ENCODE measurements at regions not wholly inside any gene's neighbourhood (a gene's known extent, or its start where the extent isn't known, plus 50 kb on each side); places are given as distances from the start of the nearest gene placed in this dataset.

DNA sequence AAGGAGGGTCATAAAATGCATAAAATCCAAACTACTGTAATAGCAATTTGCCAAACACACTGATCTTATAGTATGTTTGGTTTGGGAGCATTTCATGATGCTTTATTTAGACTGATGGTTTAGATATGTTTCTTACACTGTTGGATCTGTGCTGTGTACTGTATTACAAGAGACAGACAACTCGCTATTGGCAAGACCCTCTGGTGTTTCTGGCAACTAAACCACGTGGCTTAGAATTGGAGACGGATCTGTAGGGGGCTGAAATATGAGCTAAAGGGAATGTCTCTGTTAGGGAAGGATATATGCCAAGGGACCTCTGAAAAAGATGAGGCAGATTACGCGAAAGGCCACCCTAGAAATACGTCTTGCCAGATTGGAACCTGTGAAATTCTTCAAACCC lies 208.7 kb downstream of the BARX2 start:
- no peak overlapping the region for H3K27ac ChIP-seq
- no peak for DNase-seq
- 53% methylated on average over 6 of the region's 6 CpGs for WGBS, 2 donors

DNA sequence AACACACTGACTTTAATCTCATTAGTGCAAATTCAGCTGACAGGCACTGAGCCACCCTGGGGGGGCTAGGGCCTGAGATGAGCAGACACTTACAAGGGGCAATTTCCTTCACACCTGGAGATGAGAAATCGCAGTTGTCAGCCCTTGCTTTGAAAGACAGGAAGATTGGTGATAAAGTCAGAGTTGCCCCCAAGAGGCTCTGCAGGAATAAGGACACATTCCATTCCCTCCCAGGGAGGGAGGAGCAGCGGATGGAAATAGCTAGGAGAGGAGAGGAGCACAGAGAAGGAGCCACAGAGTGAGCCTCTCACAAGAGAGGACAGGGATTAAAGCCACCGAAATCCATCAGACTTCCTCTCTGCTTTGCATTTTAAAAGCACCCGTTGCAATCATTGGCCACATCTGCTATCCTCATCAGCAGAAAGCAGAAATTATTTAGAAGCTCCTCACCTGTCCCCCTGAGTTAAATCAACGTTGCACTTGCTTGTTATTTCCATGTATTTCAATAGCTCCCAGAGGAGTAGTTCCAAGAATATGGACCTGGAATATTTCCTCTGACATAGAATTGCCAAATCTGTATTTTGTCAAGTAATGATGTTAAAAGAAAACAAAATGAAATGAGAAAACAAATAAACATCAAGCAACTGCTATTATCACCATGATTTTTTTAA lies 213.7 kb downstream of the BARX2 start:
- H3K9me3 ChIP-seq, result no peaks in the 10 kb centered on the region
- DNase-seq (no peak), ATAC-seq (no peak)
- 14 to 31% methylated on average over 5 of the region's 5 CpGs for WGBS, 2 donors
- no peak overlapping the region for H3K4me3 ChIP-seq
- H3K27me3 ChIP-seq, result no peaks in the 10 kb centered on the region
- no peak overlapping the region for H3K27ac ChIP-seq
- no peak for TF ChIP-seq POLR2A (IDR thresholded peaks at IDR 0.05)
- no peak for TF ChIP-seq CTCF (IDR thresholded peaks at IDR 0.05)
- intact Hi-C loops (cut with DNase I), result no loop called here
- H3K4me1 ChIP-seq, result peaks cover 5% of the 10 kb centered on the region
- H3K36me3 ChIP-seq (replicated peaks in 1 of 2; ENCODE audit: insufficient read depth in 1 of 2, low read depth in 2 of 2), result no peaks in the 10 kb centered on the region

More for the DNA sequence above, 208.7 kb downstream of the BARX2 start:
- Histone ChIP-seq H3K9me3 (no peaks in the 10 kb centered on the region), H3K36me3 (replicated peaks in 1 of 2; ENCODE audit: insufficient read depth in 1 of 2, low read depth in 2 of 2) (no peaks in the 10 kb centered on the region), H3K4me3 (no peak overlapping the region), H3K27me3 (no peaks in the 10 kb centered on the region), H3K4me1 (no peaks in the 10 kb centered on the region)
- intact Hi-C loops (cut with DNase I), result no loop called here
- TF ChIP-seq CTCF (IDR thresholded peaks at IDR 0.05), result no peak
- no peak for TF ChIP-seq POLR2A (IDR thresholded peaks at IDR 0.05)
- ATAC-seq, result no peak

GRCh38 chr11:129590030-129590752 lies 214.5 kb downstream of the BARX2 start:
- Histone ChIP-seq H3K4me1 (peaks cover 5% of the 10 kb centered on the region), H3K9me3 (no peaks in the 10 kb centered on the region), H3K36me3 (replicated peaks in 1 of 2; ENCODE audit: insufficient read depth in 1 of 2, low read depth in 2 of 2) (no peaks in the 10 kb centered on the region), H3K27ac (no peak overlapping the region), H3K4me3 (no peak overlapping the region), H3K27me3 (no peaks in the 10 kb centered on the region)
- no peak for DNase-seq
- TF ChIP-seq POLR2A (IDR thresholded peaks at IDR 0.05) (no peak), CTCF (IDR thresholded peaks at IDR 0.05) (no peak)
- no peak for ATAC-seq
- intact Hi-C loops (cut with DNase I), result no loop called here
- 59 to 65% methylated on average over 10 of the region's 10 CpGs for whole genome bisulfite sequencing, 2 donors

GRCh38 chr11:129590753-129591475 lies 215.3 kb downstream of the BARX2 start:
- no peak for DNase-seq
- Histone ChIP-seq H3K9me3 (no peaks in the 10 kb centered on the region), H3K27ac (no peak overlapping the region), H3K4me3 (no peak overlapping the region), H3K36me3 (replicated peaks in 1 of 2; ENCODE audit: insufficient read depth in 1 of 2, low read depth in 2 of 2) (no peaks in the 10 kb centered on the region), H3K4me1 (peaks cover 5% of the 10 kb centered on the region), H3K27me3 (no peaks in the 10 kb centered on the region)
- WGBS, 2 donors, result 70 to 77% methylated on average over 9 of the region's 9 CpGs
- TF ChIP-seq CTCF (IDR thresholded peaks at IDR 0.05) (no peak), POLR2A (IDR thresholded peaks at IDR 0.05) (no peak)
- ATAC-seq, result no peak
- intact Hi-C loops (cut with DNase I), result no loop called here
